GM21529 (cell line): ENCODE measurements at regions not wholly inside any gene's neighbourhood (a gene's known extent, or its start where the extent isn't known, plus 50 kb on each side); places are given as distances from the start of the nearest gene placed in this dataset.
"Not testable (repeated sequence)": the region's sequence is repeated elsewhere in the genome, so short reads cannot be mapped to it uniquely, and the experiment has no call there.

ENCODE experiments used
- ATAC-seq: cut with Tn5 transposase; IDR thresholded peaks from one replicate; pipeline ENCODE4 v1.9.1; 2021; ENCODE audit not compliant: unreplicated experiment

- no peak for ATAC-seq
Measured at GRCh38 chr10:22875581-22875980, 52.3 kb upstream of the ARMC3 start.

GRCh38 chr10:22874189-22874854 is 53.5 kb upstream of the ARMC3 start:
- no peak for ATAC-seq

- ATAC-seq: no peak
Measured at GRCh38 chr10:22856444-22857074, 71.3 kb upstream of the ARMC3 start.

- no peak for ATAC-seq
Measured at GRCh38 chr10:22854935-22855421, 72.9 kb upstream of the ARMC3 start.

- ATAC-seq: no peak
Measured at GRCh38 chr10:22853906-22854447, 73.9 kb upstream of the ARMC3 start.

- ATAC-seq: no peak
Measured at GRCh38 chr10:22852712-22853353, 75.0 kb upstream of the ARMC3 start.

GRCh38 chr10:22851865-22852239 is 76.0 kb upstream of the ARMC3 start:
- no peak for ATAC-seq

- ATAC-seq: no peak
Measured at GRCh38 chr10:22850541-22850940, 77.3 kb upstream of the ARMC3 start.

- no peak for ATAC-seq
Measured at GRCh38 chr10:22849077-22849805, 78.6 kb upstream of the ARMC3 start.

GRCh38 chr10:22848509-22848908 is 79.3 kb upstream of the ARMC3 start:
- ATAC-seq: no peak

GRCh38 chr10:22846294-22846693 is 81.6 kb upstream of the ARMC3 start:
- no peak for ATAC-seq

GRCh38 chr10:22839639-22840038 is 88.2 kb upstream of the ARMC3 start:
- no peak for ATAC-seq

- ATAC-seq: no peak
Measured at GRCh38 chr10:22837771-22838170, 90.1 kb upstream of the ARMC3 start.

GRCh38 chr10:22837351-22837750 is 90.5 kb upstream of the ARMC3 start:
- no peak for ATAC-seq

- no peak for ATAC-seq
Measured at GRCh38 chr10:22834471-22834870, 93.4 kb upstream of the ARMC3 start.

- no peak for ATAC-seq
Measured at GRCh38 chr10:22833781-22834180, 94.1 kb upstream of the ARMC3 start.

- ATAC-seq: no peak
Measured at GRCh38 chr10:22833353-22833752, 94.5 kb upstream of the ARMC3 start.

- ATAC-seq: no peak
Measured at GRCh38 chr10:22832851-22833250, 95.0 kb upstream of the ARMC3 start.

GRCh38 chr10:22832066-22832602 is 95.7 kb upstream of the ARMC3 start:
- no peak for ATAC-seq

- no peak for ATAC-seq
Measured at GRCh38 chr10:22831586-22831985, 96.3 kb upstream of the ARMC3 start.

- ATAC-seq: not testable (repeated sequence)
Measured at GRCh38 chr10:22828712-22829111, 99.1 kb upstream of the ARMC3 start.
